Upper lobe of left lung (tissue), 6 donors: ENCODE measurements at regions not wholly inside any gene's neighbourhood (a gene's known extent, or its start where the extent isn't known, plus 50 kb on each side); places are given as distances from the start of the nearest gene placed in this dataset.
"Not testable (repeated sequence)": the region's sequence is repeated elsewhere in the genome, so short reads cannot be mapped to it uniquely, and the experiment has no call there.

Source experiments
- ATAC-seq, 2 donors: fragments of 200-7000 bp; cut with Tn5 transposase; one replicate each; pipeline ENCODE4 v1.9.1; 2022; ENCODE audit warnings: mild to moderate bottlenecking in 2 of 2, moderate library complexity in 2 of 2; ENCODE audit not compliant: low FRiP score in 2 of 2
- DNase-seq, 2 donors: peaks; one replicate each; pipeline ENCODE4 v3.0.0-alpha.2; 2019 to 2020
- H3K27ac ChIP-seq, 4 donors: fragments of 200-600 bp; sonication (generic); one replicate each; pipeline ENCODE4 v1.5.1; 2016 to 2019
- H3K27me3 ChIP-seq, 4 donors: fragments of 200-600 bp; sonication (generic); one replicate each; pipeline ENCODE4 v1.5.1; 2017 to 2019
- H3K36me3 ChIP-seq, 4 donors: fragments of 200-600 bp; sonication (generic); one replicate each; pipeline ENCODE4 v1.5.1; 2016 to 2019
- H3K4me1 ChIP-seq, 4 donors: fragments of 200-600 bp; sonication (generic); one replicate each; pipeline ENCODE4 v1.5.1; 2018 to 2019
- H3K4me3 ChIP-seq, 4 donors: fragments of 200-600 bp; sonication (generic); one replicate each; pipeline ENCODE4 v1.5.1; 2017 to 2019; ENCODE audit warnings: mild to moderate bottlenecking in 2 of 4, moderate library complexity in 1 of 4
- H3K9me3 ChIP-seq, 4 donors: fragments of 200-600 bp; sonication (generic); one replicate each; pipeline ENCODE4 v1.5.1; 2018 to 2019
- EP300 ChIP-seq, 4 donors: sonication (generic); formaldehyde crosslinking; IDR thresholded peaks; one replicate each; pipeline ENCODE4 v1.5.1; 2017; ENCODE audit warnings: antibody characterized with exemption in 4 of 4, control low read depth in 2 of 4
- POLR2A ChIP-seq, 4 donors: fragments of 450-650 bp; IDR thresholded peaks; one replicate each; pipeline ENCODE4 v1.5.1; 2016 to 2017; ENCODE audit warnings: antibody characterized with exemption in 4 of 4, mild to moderate bottlenecking in 2 of 4
- POLR2AphosphoS5 ChIP-seq, 2 donors: sonication (generic); formaldehyde crosslinking; IDR thresholded peaks; one replicate each; pipeline ENCODE4 v1.5.1; 2017; ENCODE audit warnings: antibody characterized with exemption in 2 of 2
- WGBS, 2 donors: methylation state at CpG; one replicate each; pipeline ENCODE4 v1.1.5; 2017 to 2018; 5-methylcytosine and 5-hydroxymethylcytosine counted together
- TF ChIP-seq, protein P1 (sequence below), 6 experiments: fragments of 450-650 bp in 4 of 6; fragments of 200-600 bp in 2 of 6; sonication (generic) in 2 of 6; IDR thresholded peaks; one replicate each; pipeline ENCODE4 v1.5.1; 2016 to 2019; ENCODE audit warnings: antibody characterized with exemption in 6 of 6
- donor health status: DM: no; HTN: no; CAD: no; lungs with moderate emphysema.
- donor health status: DM: no; HTN: yes; CAD: no; lungs with severe emphysema.

DNA sequence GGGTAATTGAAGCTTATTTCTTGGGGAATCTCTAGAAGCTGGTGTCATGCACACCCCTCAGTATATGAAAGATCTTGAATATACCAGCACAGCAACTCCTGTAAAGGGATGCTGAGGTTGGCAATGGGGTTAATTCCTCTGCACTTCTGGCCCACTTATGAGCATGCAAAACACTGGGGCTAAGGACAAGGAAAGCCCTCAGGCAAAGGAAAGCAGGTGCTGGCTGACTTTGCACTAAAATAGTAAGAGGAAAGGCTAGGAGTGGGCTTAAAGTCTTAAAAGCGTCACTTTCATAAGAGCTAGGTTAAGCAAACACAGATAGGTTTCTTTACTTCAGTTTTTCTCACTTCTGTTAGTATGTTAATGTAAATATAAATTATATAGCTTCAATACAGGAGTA lies 572.6 kb upstream of the LUZP2 start:
- H3K9me3 ChIP-seq = no peaks in the 10 kb centered on the region
- H3K4me3 ChIP-seq = no peak overlapping the region
- H3K4me1 ChIP-seq = no peaks in the 10 kb centered on the region
- DNase-seq (no peak), ATAC-seq (no peak)
- H3K27me3 ChIP-seq = no peaks in the 10 kb centered on the region
- TF ChIP-seq EP300 (IDR thresholded peaks at IDR 0.05) = no peak
- no peak for TF ChIP-seq POLR2AphosphoS5 (IDR thresholded peaks at IDR 0.05)
- TF ChIP-seq POLR2A (IDR thresholded peaks at IDR 0.05) = no peak
- H3K36me3 ChIP-seq = no peaks in the 10 kb centered on the region
- H3K27ac ChIP-seq = no peak overlapping the region
- 74 to 82% methylated on average over 1 of the region's 1 CpG for WGBS, 2 donors

DNA sequence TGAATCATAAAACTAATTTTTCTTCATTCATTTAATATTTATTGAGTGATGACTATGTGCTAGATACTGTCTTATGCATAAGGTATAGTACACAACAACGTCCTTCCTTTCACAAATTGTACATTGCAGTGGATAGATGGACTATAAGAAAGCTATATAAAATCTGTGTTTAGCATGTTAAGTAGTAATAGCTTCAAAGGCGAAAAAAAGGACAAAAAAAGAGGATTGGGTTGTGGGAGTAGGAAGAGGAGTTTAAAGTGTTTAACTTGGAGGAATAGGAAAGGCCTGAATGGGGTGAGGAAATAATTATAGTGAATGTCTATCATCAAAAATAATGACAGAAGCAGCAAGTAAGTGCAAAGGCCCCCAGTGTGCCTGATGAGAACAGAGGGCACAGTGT lies 565.4 kb upstream of the LUZP2 start:
- Histone ChIP-seq H3K27ac (no peak overlapping the region), H3K36me3 (no peaks in the 10 kb centered on the region), H3K4me1 (no peaks in the 10 kb centered on the region), H3K27me3 (no peaks in the 10 kb centered on the region), H3K9me3 (no peaks in the 10 kb centered on the region), H3K4me3 (no peak overlapping the region)
- ATAC-seq = no peak
- WGBS, 2 donors = 58 to 81% methylated on average over 2 of the region's 2 CpGs
- TF ChIP-seq, protein P1, sequence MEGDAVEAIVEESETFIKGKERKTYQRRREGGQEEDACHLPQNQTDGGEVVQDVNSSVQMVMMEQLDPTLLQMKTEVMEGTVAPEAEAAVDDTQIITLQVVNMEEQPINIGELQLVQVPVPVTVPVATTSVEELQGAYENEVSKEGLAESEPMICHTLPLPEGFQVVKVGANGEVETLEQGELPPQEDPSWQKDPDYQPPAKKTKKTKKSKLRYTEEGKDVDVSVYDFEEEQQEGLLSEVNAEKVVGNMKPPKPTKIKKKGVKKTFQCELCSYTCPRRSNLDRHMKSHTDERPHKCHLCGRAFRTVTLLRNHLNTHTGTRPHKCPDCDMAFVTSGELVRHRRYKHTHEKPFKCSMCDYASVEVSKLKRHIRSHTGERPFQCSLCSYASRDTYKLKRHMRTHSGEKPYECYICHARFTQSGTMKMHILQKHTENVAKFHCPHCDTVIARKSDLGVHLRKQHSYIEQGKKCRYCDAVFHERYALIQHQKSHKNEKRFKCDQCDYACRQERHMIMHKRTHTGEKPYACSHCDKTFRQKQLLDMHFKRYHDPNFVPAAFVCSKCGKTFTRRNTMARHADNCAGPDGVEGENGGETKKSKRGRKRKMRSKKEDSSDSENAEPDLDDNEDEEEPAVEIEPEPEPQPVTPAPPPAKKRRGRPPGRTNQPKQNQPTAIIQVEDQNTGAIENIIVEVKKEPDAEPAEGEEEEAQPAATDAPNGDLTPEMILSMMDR (IDR thresholded peaks at IDR 0.05) = no peak
- no peak for TF ChIP-seq POLR2A (IDR thresholded peaks at IDR 0.05)
- no peak for TF ChIP-seq EP300 (IDR thresholded peaks at IDR 0.05)
- TF ChIP-seq POLR2AphosphoS5 (IDR thresholded peaks at IDR 0.05) = no peak
- DNase-seq = no peak

DNA sequence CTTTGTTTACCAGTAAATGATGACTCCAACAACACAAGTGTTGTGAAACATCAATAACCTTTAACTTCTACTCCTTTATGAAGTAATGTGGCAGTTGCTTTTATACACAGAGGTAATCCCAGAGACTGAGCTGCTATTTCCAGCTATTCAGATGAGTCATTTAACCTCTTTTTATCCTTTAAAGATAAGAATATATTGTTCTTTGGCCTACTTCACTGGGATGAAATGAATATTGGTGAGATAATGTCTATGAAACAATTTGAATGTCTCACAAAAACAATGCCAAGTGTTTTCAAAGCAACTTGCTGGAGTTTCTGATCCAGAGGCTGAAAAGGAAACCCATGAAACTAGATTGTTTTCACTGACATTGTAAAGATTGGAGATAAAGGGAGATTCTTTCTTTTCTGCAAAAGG lies 564.4 kb upstream of the LUZP2 start:
- TF ChIP-seq POLR2A (IDR thresholded peaks at IDR 0.05) = no peak
- no peak overlapping the region for H3K4me3 ChIP-seq
- H3K9me3 ChIP-seq = no peaks in the 10 kb centered on the region
- no peaks in the 10 kb centered on the region for H3K4me1 ChIP-seq
- DNase-seq = no peak
- peak in 1 of 2 donors; percentile 74 for ATAC-seq
- H3K36me3 ChIP-seq = no peaks in the 10 kb centered on the region
- H3K27ac ChIP-seq = no peak overlapping the region
- no peaks in the 10 kb centered on the region for H3K27me3 ChIP-seq

- DNase-seq (no peak), ATAC-seq (no peak)
- Histone ChIP-seq H3K36me3 (no peaks in the 10 kb centered on the region), H3K4me3 (no peak overlapping the region), H3K9me3 (no peaks in the 10 kb centered on the region), H3K27ac (no peak overlapping the region), H3K4me1 (no peaks in the 10 kb centered on the region), H3K27me3 (no peaks in the 10 kb centered on the region)
- no peak for TF ChIP-seq POLR2A (IDR thresholded peaks at IDR 0.05)
- TF ChIP-seq, protein P1 (IDR thresholded peaks at IDR 0.05) = no peak
- no peak for TF ChIP-seq POLR2AphosphoS5 (IDR thresholded peaks at IDR 0.05)
- no peak for TF ChIP-seq EP300 (IDR thresholded peaks at IDR 0.05)
- WGBS, 2 donors = 58 to 67% methylated on average over 9 of the region's 9 CpGs
Observed at GRCh38 chr11:23933721-23934120, 563.1 kb upstream of the LUZP2 start.

DNA sequence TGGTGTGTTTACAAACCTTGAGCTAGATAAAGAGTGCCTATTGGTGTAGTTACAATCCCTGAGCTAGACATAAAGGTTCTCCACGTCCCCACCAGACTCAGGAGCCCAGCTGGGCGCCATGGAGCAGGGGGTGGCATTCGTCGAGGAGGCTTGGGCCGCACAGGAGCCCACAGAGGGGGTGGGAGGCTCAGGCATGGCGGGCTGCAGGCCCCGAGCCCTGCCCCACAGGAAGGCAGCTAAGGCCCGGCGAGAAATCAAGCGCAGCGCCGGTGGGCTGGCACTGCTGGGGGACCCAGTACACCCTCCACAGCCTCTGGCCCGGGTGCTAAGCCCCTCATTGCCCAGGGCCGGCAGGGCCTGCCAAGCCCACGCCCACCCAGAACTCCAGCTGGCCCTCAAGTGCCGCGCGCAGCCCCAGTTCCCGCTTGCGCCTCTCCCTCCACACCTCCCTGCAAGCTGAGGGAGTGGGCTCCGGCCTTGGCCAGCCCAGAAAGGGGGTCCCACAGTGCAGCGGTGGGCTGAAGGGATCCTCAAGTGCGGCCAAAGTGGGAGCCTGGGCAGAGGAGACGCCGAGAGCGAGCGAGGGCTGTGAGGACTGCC lies 562.1 kb upstream of the LUZP2 start:
- 94 to 100% methylated on average over 4 to 25 of the region's 27 CpGs for WGBS, 2 donors
- not testable (repeated sequence) for H3K27ac ChIP-seq, H3K4me1 ChIP-seq, H3K36me3 ChIP-seq, H3K27me3 ChIP-seq, H3K9me3 ChIP-seq, H3K4me3 ChIP-seq, ATAC-seq
- DNase-seq = peak in 1 of 2 donors; percentile 75

DNA sequence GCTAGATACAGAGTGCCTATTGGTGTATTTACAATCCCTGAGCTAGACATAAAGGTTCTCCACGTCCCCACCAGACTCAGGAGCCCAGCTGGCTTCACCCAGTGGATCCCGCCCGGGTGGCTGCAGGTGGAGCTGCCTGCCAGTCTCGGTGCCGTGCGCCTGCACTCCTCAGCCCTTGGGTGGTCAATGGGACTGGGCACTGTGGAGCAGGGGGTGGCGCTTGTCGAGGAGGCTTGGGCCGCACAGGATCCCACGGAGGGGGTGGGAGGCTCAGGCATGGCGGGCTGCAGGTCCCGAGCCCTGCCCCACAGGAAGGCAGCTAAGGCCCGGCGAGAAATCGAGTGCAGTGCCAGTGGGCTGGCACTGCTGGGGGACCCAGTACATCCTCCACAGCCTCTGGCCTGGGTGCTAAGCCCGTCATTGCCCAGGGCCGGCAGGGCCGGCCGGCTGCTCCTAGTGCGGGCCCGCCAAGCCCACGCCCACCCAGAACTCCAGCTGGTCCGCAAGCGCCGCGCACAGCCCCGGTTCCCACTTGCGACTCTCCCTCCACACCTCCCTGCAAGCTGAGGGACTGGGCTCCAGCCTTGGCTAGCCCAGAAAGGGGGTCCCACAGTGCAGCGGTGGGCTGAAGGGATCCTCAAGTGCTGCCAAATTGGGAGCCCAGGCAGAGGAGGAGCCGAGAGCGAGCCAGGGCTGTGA lies 554.6 kb upstream of the LUZP2 start:
- not testable (repeated sequence) for H3K4me1 ChIP-seq, H3K27me3 ChIP-seq, H3K36me3 ChIP-seq, H3K27ac ChIP-seq, ATAC-seq, H3K4me3 ChIP-seq, H3K9me3 ChIP-seq
- 81 to 89% methylated on average over 10 to 31 of the region's 31 CpGs for WGBS, 2 donors
- peak in 1 of 2 donors; percentile 71 for DNase-seq

DNA sequence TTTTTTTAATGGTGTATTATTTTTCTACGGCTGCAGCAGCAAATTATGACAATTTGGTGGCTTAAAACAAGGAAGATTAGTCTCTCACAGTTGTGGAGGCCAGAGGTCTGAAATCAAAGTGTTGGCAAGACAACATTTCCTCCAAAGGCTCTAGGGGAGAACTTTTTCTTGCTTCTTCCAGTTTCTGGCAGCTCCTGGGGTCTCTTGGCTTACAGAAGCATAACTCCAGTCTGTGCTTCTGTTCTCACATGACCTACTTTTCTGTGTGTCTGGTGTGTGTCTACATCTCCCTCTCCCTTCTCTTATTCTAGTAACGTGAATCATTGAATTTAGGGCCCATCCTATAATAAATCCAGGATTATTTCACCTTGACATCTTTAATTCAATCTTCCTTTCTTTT lies 551.9 kb upstream of the LUZP2 start:
- 69 to 71% methylated on average over 2 of the region's 2 CpGs for WGBS, 2 donors
- TF ChIP-seq POLR2A (IDR thresholded peaks at IDR 0.05) (no peak), POLR2AphosphoS5 (IDR thresholded peaks at IDR 0.05) (no peak), EP300 (IDR thresholded peaks at IDR 0.05) (no peak)
- TF ChIP-seq, protein P1 (IDR thresholded peaks at IDR 0.05) = no peak
- Histone ChIP-seq H3K27me3 (no peaks in the 10 kb centered on the region), H3K4me3 (no peak overlapping the region), H3K9me3 (no peaks in the 10 kb centered on the region), H3K36me3 (no peaks in the 10 kb centered on the region), H3K4me1 (no peaks in the 10 kb centered on the region), H3K27ac (no peak overlapping the region)
- DNase-seq (no peak), ATAC-seq (peak in 1 of 2 donors; percentile 73)
